H1 (cell line): ENCODE measurements at regions not wholly inside any gene's neighbourhood (a gene's known extent, or its start where the extent isn't known, plus 50 kb on each side); places are given as distances from the start of the nearest gene placed in this dataset.

Source experiments
- CTCF ChIA-PET: fragments of 300-600 bp; sonication (Branson Sonifier 250); formaldehyde crosslinking; loops from one replicate; lab custom pipeline; 2021; ENCODE audit not compliant: partially characterized antibody; lab: Charles Lee
- POLR2A ChIA-PET: fragments of 300-600 bp; sonication (Branson Sonifier 250); formaldehyde crosslinking; loops from one replicate; lab custom pipeline; 2021; ENCODE audit warnings: inconsistent platforms; ENCODE audit not compliant: partially characterized antibody; lab: Charles Lee
- DNase-seq, 2 experiments: peaks; one replicate each; pipeline versions ENCODE4 v3.0.0 to v3.0.0-alpha.2; 2010 to 2022; ENCODE audit warnings: low spot score in 2 of 2, low read depth in 1 of 2, mixed read lengths in 1 of 2
- FAIRE-seq: peaks from 2 replicates; lab custom pipeline; 2011; peaks lifted over from hg19 to GRCh38; lab: Jason Lieb, UNC
- H2AFZ ChIP-seq: 2 replicates; pipeline ENCODE4 v1.8.1; 2012; ENCODE audit warnings: low read length, inconsistent platforms
- H2AK5ac ChIP-seq: 2 replicates; pipeline ENCODE4 v1.6.1; 2013; ENCODE audit warnings: low read depth, low read length
- H2BK120ac ChIP-seq: replicated peaks from 2 replicates; pipeline ENCODE3; 2013; ENCODE audit warnings: low read depth, low read length, inconsistent platforms
- H2BK12ac ChIP-seq: 2 replicates; pipeline ENCODE4 v1.6.1; 2013; ENCODE audit warnings: low read depth, low read length
- H2BK15ac ChIP-seq: 2 replicates; pipeline ENCODE4 v1.6.1; 2013; ENCODE audit warnings: low read length
- H2BK20ac ChIP-seq: 2 replicates; pipeline ENCODE4 v1.6.1; 2013; ENCODE audit warnings: low read length
- H2BK5ac ChIP-seq: 2 replicates; pipeline ENCODE4 v1.6.1; 2013; ENCODE audit warnings: low read depth, low read length
- H3K14ac ChIP-seq: 2 replicates; pipeline ENCODE4 v1.6.1; 2013; ENCODE audit warnings: inconsistent platforms; ENCODE audit not compliant: insufficient read length
- H3K18ac ChIP-seq: 2 replicates; pipeline ENCODE4 v1.6.1; 2013; ENCODE audit warnings: low read length; ENCODE audit errors: extremely low read depth
- H3K23ac ChIP-seq: 2 replicates; pipeline ENCODE4 v1.6.1; 2013; ENCODE audit warnings: inconsistent platforms; ENCODE audit not compliant: insufficient read length
- H3K23me2 ChIP-seq: 2 replicates; pipeline ENCODE4 v1.6.1; 2013; ENCODE audit warnings: low read depth, low read length
- H3K27ac ChIP-seq: 2 replicates; pipeline ENCODE4 v1.6.1; 2011; ENCODE audit warnings: low read depth, low read length, inconsistent platforms
- H3K27me3 ChIP-seq, 4 experiments: replicated peaks in 1 of 4; 1 replicate in 1 of 4; 2 replicates in 3 of 4; pipeline versions ENCODE4 v1.6.1 to v1.8.1; 2011 to 2013; ENCODE audit warnings: low read length in 3 of 4, mild to moderate bottlenecking in 3 of 4, inconsistent platforms in 2 of 4, mixed read lengths in 2 of 4, moderate library complexity in 1 of 4; ENCODE audit not compliant: control insufficient read depth in 3 of 4, insufficient read depth in 3 of 4; ENCODE audit errors: extremely low read depth in 1 of 4
- H3K36me3 ChIP-seq, 4 experiments: 2 replicates each; pipeline versions ENCODE4 v1.6.1 to v1.8.1; 2011 to 2013; ENCODE audit warnings: mild to moderate bottlenecking in 4 of 4, low read length in 3 of 4, moderate library complexity in 2 of 4, control low read depth in 1 of 4, inconsistent platforms in 1 of 4; ENCODE audit not compliant: insufficient read depth in 4 of 4, control insufficient read depth in 2 of 4
- H3K4ac ChIP-seq: replicated peaks from 2 replicates; pipeline ENCODE3; 2013; ENCODE audit warnings: low read length, low read depth, mixed read lengths, inconsistent platforms; ENCODE audit not compliant: insufficient read length
- H3K4me1 ChIP-seq, 4 experiments: replicated peaks in 1 of 4; 1 replicate in 1 of 4; 2 replicates in 3 of 4; pipeline versions ENCODE4 v1.6.1 to v1.8.1; 2011 to 2013; ENCODE audit warnings: low read length in 3 of 4, inconsistent platforms in 2 of 4, mixed read lengths in 1 of 4; ENCODE audit not compliant: insufficient read depth in 4 of 4, control insufficient read depth in 3 of 4
- H3K4me2 ChIP-seq, 2 experiments: 2 replicates each; pipeline versions ENCODE4 v1.6.1 to v1.8.1; 2011 to 2013; ENCODE audit warnings: low read depth in 2 of 2, low read length in 2 of 2, control low read depth in 1 of 2, inconsistent platforms in 1 of 2, mild to moderate bottlenecking in 1 of 2; ENCODE audit not compliant: insufficient read depth in 1 of 2
- H3K4me3 ChIP-seq, 4 experiments: fragments of 200-600, 300-600 bp in 1 of 4; sonication (generic), shearing (Covaris generic), sonication (Bioruptor Twin) in 1 of 4; 2 replicates each; pipeline versions ENCODE4 v1.5.1 to v1.8.1; 2011 to 2016; ENCODE audit warnings: low read length in 4 of 4, low read depth in 3 of 4, control low read depth in 2 of 4, inconsistent platforms in 2 of 4, mild to moderate bottlenecking in 2 of 4, mixed read lengths in 1 of 4, moderate library complexity in 1 of 4; ENCODE audit not compliant: insufficient read depth in 2 of 4; ENCODE audit errors: extremely low read depth in 1 of 4
- H3K56ac ChIP-seq: replicated peaks from 2 replicates; pipeline ENCODE3; 2013; ENCODE audit warnings: low read depth, mild to moderate bottlenecking, mixed read lengths, low read length, inconsistent platforms; ENCODE audit not compliant: insufficient read length
- H3K79me1 ChIP-seq: 2 replicates; pipeline ENCODE4 v1.6.1; 2013; ENCODE audit warnings: low read depth, low read length, control low read depth
- H3K79me2 ChIP-seq, 2 experiments: 2 replicates each; pipeline versions ENCODE4 v1.6.1 to v1.8.1; 2012 to 2013; ENCODE audit warnings: low read length in 2 of 2, mild to moderate bottlenecking in 2 of 2, inconsistent platforms in 1 of 2; ENCODE audit not compliant: insufficient read depth in 2 of 2, control insufficient read depth in 1 of 2
- H3K9ac ChIP-seq, 4 experiments: replicated peaks in 1 of 4; 1 replicate in 1 of 4; 2 replicates in 3 of 4; pipeline versions ENCODE4 v1.6.1 to v1.8.1; 2011 to 2013; ENCODE audit warnings: low read depth in 3 of 4, low read length in 3 of 4, control low read depth in 2 of 4, mild to moderate bottlenecking in 2 of 4, moderate library complexity in 2 of 4, inconsistent platforms in 1 of 4; ENCODE audit errors: extremely low read depth in 1 of 4
- H3K9me3 ChIP-seq, 2 experiments: 2 replicates each; pipeline versions ENCODE4 v1.6.1 to v1.8.1; 2012 to 2013; ENCODE audit warnings: mild to moderate bottlenecking in 2 of 2, moderate library complexity in 2 of 2, control low read depth in 1 of 2, inconsistent platforms in 1 of 2, low read depth in 1 of 2, low read length in 1 of 2, mixed read lengths in 1 of 2; ENCODE audit not compliant: insufficient read depth in 2 of 2
- H4K20me1 ChIP-seq, 2 experiments: replicated peaks in 1 of 2; 2 replicates each; pipeline versions ENCODE3 to v1.8.1; 2011 to 2013; ENCODE audit warnings: inconsistent platforms in 2 of 2, low read length in 2 of 2, mild to moderate bottlenecking in 1 of 2; ENCODE audit not compliant: insufficient read depth in 2 of 2, control insufficient read depth in 1 of 2
- H4K5ac ChIP-seq: 2 replicates; pipeline ENCODE4 v1.6.1; 2013; ENCODE audit warnings: low read length, low read depth, mixed read lengths, inconsistent platforms; ENCODE audit not compliant: insufficient read length
- H4K8ac ChIP-seq: 2 replicates; pipeline ENCODE4 v1.8.0; 2013; ENCODE audit warnings: mild to moderate bottlenecking, moderate library complexity, low read length, inconsistent platforms; ENCODE audit not compliant: insufficient read depth; ENCODE audit errors: extremely low read depth
- H4K91ac ChIP-seq: replicated peaks from 2 replicates; pipeline ENCODE3; 2013; ENCODE audit warnings: low read length, mixed read lengths, inconsistent platforms; ENCODE audit not compliant: insufficient read length
- ASH2L ChIP-seq: fragments of 200-600, 300-600 bp; sonication (generic); IDR thresholded peaks from one replicate; pipeline ENCODE4 v1.7.1; 2017; ENCODE audit warnings: low read length
- CEBPB ChIP-seq: IDR thresholded peaks from 2 replicates; pipeline ENCODE4 v1.6.1; 2012; ENCODE audit warnings: low read depth, low read length
- CHD2 ChIP-seq: IDR thresholded peaks from 2 replicates; pipeline ENCODE4 v1.6.1; 2012; ENCODE audit warnings: low read length, improper control_type of control experiment
- POLR2A ChIP-seq, 2 experiments: IDR thresholded peaks; 1 replicate in 1 of 2; 2 replicates in 1 of 2; pipeline ENCODE4 v1.6.1; 2011; ENCODE audit warnings: low read depth in 2 of 2, low read length in 2 of 2, mild to moderate bottlenecking in 2 of 2; ENCODE audit errors: control extremely low read depth in 1 of 2
- RAD21 ChIP-seq, 2 experiments: IDR thresholded peaks in 1 of 2; conservative IDR thresholded peaks in 1 of 2; 2 replicates each; pipeline ENCODE4 v1.6.1; 2011; ENCODE audit warnings: low read depth in 2 of 2, low read length in 2 of 2, improper control_type of control experiment in 1 of 2, inconsistent platforms in 1 of 2, mild to moderate bottlenecking in 1 of 2, moderate library complexity in 1 of 2
- RNF2 ChIP-seq: fragments of 200-900, 300-1000 bp; sonication (generic); IDR thresholded peaks from 2 replicates; pipeline ENCODE4 v1.7.1; 2016; ENCODE audit warnings: borderline replicate concordance, low read depth, mild to moderate bottlenecking, antibody characterized with exemption, low read length; ENCODE audit not compliant: poor library complexity, severe bottlenecking; ENCODE audit errors: missing control alignments
- WGBS, 2 experiments: shearing (Covaris generic) in 1 of 2; methylation state at CpG; one replicate each; pipeline versions ENCODE4 v1.1.6 to v1.1.7; 2013 to 2015; ENCODE audit warnings: low lambda C conversion rate in 2 of 2, mixed read lengths in 2 of 2, inconsistent platforms in 1 of 2, low coverage in 1 of 2, missing lambda C conversion rate in 1 of 2; ENCODE audit not compliant: insufficient replicate concordance in 2 of 2, insufficient coverage in 1 of 2, insufficient read length in 1 of 2; ENCODE audit errors: extremely low coverage in 1 of 2, missing lambda C conversion rate in 1 of 2; 5-methylcytosine and 5-hydroxymethylcytosine counted together

DNA sequence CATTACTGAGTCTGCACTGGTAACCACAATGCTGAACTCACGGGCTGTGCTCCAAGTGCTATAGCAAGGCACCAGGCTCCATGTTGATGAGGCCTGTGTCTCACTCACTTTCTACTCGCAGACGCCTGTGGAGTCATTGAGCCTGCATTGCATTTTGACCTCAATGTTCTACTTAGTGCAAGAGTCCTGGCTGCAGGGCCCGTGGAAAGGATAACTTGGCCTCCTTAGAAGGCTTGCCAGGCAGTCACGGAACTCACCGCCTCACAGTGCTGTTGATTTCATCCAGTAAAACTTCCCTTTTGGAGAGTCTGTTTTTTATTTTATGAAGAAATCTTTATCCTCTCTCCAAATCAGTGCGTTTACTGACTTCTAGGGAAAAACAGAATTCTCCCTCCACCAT is 290.4 kb downstream of the RNF144A start:
- no peak overlapping the region for H4K5ac ChIP-seq
- H3K14ac ChIP-seq: no peak overlapping the region
- no peak for DNase-seq
- no peak overlapping the region for H2BK15ac ChIP-seq
- WGBS, 2 experiments: 96% methylated on average over 7 of the region's 7 CpGs; no CpG with 5 or more reads in 1 of the 2 experiments
- TF ChIP-seq POLR2A (IDR thresholded peaks at IDR 0.05; ENCODE audit: control extremely low read depth in 1 of 2, low read depth in 2 of 2, low read length in 2 of 2) (no peak), CEBPB (no peak), ASH2L (no peak), RAD21 (IDR thresholded peaks at IDR 0.05 in 1 of 2, conservative IDR thresholded peaks at IDR 0.05 in 1 of 2; ENCODE audit: low read depth in 2 of 2, low read length in 2 of 2) (no peak), RNF2 (no peak), CHD2 (no peak)
- H3K23me2 ChIP-seq: no peaks in the 10 kb centered on the region; the same call in 1 of the 2 replicates
- no peak overlapping the region for H3K9ac ChIP-seq
- H3K79me1 ChIP-seq: no peaks in the 10 kb centered on the region
- no peaks in the 10 kb centered on the region for H4K20me1 ChIP-seq
- H3K79me2 ChIP-seq: no peaks in the 10 kb centered on the region
- H2AFZ ChIP-seq: no peak overlapping the region
- no peak for FAIRE-seq
- H2BK120ac ChIP-seq: no peak overlapping the region
- peaks cover 0 to 6% (median 3%) of the 10 kb centered on the region in 4 experiments; a peak in 4 of 7 replicates for H3K4me1 ChIP-seq
- H3K9me3 ChIP-seq: no peaks in the 10 kb centered on the region
- H2BK12ac ChIP-seq: no peak overlapping the region
- no peak overlapping the region for H3K4ac ChIP-seq
- H2BK20ac ChIP-seq: no peak overlapping the region
- CTCF ChIA-PET: interaction anchor here (1.1 to 1.9 kb wide), 2 partner anchors 23 to 155 kb away, joined by 3 to 4 read pairs; no protein-coding TSS in a partner anchor
- H3K27ac ChIP-seq: no peak overlapping the region
- H4K8ac ChIP-seq: no peak overlapping the region
- H3K23ac ChIP-seq: no peak overlapping the region
- H3K27me3 ChIP-seq: no peaks in the 10 kb centered on the region; a peak in 1 of 7 replicates
- no peak overlapping the region for H3K18ac ChIP-seq
- H2AK5ac ChIP-seq: no peak overlapping the region
- H3K4me3 ChIP-seq: no peak overlapping the region
- H3K36me3 ChIP-seq: no peaks in the 10 kb centered on the region
- peak overlapping the region; percentile 12 for H4K91ac ChIP-seq
- POLR2A ChIA-PET: no interaction called here
- H3K56ac ChIP-seq: no peak overlapping the region
- no peak overlapping the region for H3K4me2 ChIP-seq
- H2BK5ac ChIP-seq: no peak overlapping the region
